GM18517 (cell line): ENCODE measurements at regions not wholly inside any gene's neighbourhood (a gene's known extent, or its start where the extent isn't known, plus 50 kb on each side); places are given as distances from the start of the nearest gene placed in this dataset.
"Not testable (repeated sequence)": the region's sequence is repeated elsewhere in the genome, so short reads cannot be mapped to it uniquely, and the experiment has no call there.

Source experiments
- ATAC-seq: cut with Tn5 transposase; IDR thresholded peaks from one replicate; pipeline ENCODE4 v1.9.1; 2021; ENCODE audit warnings: mild to moderate bottlenecking, moderate library complexity; ENCODE audit not compliant: unreplicated experiment

GRCh38 chr14:37650356-37651037 lies 55.1 kb downstream of the TTC6 start:
- no peak for ATAC-seq

DNA sequence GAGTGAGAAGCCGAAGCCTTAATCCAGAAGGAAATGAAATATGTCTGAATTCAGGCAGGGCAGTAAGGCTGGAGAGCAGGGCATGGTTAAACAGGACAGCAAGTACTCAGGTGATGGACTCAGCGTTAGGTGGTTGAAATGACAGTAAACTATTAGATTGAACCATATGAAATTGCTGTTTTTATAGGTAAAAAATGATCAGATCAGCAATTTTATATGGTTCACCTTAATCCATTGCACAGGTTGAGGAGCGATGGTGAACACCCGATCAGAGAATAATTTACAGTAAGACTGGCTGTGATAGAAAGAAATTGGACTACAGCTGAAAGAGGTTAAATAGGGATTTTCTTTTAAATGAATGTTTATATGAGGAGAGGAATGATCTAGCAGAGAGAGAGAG lies 56.6 kb downstream of the TTC6 start:
- no peak for ATAC-seq

DNA sequence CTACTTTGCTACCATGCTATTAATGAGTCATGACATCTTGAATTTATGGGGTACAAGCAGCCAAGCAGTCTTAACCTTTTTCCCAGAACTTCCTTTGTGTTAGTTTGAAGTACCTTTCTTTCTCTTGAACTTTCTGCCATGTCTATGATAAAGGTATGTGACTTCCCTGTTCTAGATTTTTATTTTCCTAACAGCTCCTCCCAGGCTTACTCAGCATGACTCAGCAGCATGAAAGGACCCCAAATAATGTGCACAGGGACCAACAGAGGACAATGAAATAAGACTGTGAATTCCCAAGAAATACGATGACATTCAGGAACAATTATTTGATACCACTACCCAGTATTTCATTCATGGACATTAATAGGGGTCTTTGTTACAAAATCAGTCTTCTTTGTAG lies 60.0 kb downstream of the TTC6 start:
- ATAC-seq = no peak

GRCh38 chr14:37658156-37658555 lies 62.7 kb downstream of the TTC6 start:
- ATAC-seq = no peak

DNA sequence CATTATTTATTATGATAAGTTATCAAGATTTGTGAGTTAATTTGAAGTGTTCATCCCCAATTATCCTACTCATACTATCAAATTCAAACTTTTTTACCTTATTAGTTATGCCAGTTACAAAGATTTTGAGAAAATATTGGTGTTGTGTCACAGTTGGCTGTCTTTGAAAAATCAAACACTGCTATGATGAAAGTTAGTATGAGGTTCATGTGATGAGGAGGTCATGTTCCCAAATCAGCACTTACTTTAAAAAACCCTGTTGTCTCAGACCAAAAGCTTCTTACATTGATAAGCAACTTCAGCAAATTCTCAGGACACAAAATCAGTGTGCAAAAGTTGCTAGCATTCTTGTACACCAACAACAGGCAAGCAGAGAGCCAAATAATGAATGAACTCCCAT lies 68.1 kb downstream of the TTC6 start:
- ATAC-seq = no peak

DNA sequence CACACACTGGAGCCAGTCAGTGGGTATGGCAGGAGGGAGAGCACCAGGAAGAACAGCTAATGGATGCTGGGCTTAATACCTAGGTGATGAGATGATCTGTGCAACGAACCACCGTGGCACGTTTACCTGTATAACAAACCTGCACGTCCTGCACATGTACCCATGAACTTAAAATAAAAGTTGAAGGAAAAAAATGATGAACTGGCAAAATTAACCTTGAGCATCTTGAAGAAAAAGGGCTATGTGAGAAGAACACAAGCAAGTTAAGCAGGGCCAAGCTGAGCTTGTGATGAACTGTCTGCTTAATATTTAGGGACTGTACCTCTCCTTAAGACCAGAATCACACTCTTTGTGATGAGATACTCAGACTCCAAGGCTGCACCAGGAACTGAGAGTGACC lies 70.0 kb downstream of the TTC6 start:
- ATAC-seq = no peak

GRCh38 chr14:37665951-37666350 lies 70.5 kb downstream of the TTC6 start:
- ATAC-seq = no peak

- no peak for ATAC-seq
These were observed 73.2 kb downstream of the TTC6 start for GRCh38 chr14:37668646-37669045.

DNA sequence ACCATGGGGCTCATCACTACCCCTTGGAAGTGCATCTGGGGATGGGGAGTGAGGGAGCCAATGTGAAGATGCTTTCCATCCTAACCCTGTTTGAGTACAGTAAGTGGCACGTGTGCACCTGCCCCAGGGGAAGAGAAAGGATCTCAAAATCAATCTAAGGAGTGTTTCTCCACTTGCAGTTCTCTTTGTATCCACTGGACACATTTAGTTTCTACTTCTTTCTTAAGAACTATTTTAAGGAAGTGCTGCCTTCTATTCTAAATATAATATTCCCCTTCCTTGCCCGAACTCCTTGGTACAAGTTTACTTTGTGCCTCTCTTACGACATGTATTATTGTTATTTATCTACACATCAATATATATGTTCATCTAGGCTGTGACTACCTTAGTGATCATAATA lies 73.8 kb downstream of the TTC6 start:
- no peak for ATAC-seq

DNA sequence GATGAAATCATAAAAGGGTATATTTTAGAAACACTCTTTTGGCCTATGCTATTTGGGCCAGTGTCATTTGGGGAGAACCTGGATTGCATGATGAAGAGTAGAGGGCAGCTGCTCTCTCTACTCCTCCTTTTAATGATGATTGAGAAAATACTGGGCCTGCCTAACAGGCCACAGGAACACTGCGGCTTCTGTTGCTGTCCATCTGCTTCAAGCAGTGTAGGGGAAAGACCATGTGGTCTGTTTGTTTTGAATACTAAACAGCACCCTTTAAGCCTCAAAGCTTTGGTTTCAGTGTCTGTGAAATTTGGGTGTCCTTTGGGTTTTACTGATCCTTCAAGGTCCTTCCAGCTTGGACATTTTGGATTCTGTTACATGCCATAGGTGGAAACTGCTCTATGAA lies 78.0 kb downstream of the TTC6 start:
- no peak for ATAC-seq

DNA sequence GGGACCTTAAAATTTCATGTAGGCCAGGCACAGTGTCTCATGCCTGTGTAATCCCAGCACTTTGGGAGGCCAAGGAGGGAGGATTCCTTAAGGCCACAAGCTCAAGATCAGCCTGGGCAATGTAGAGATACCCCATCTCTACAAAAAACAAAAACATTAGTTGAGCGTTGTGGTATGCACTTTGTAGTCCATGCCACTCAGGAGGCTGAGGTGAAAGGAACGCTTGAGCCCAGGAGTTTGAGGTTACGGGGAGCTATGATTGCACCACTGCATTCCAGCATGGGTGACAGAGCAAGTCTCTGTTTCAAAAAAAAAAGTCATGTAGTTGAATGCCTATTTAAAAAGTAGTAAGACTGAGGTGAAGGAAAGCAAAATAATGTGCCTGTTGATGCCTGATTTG lies 83.5 kb downstream of the TTC6 start:
- ATAC-seq = no peak

- ATAC-seq = no peak
These were observed 86.1 kb downstream of the TTC6 start for GRCh38 chr14:37681486-37681885.

DNA sequence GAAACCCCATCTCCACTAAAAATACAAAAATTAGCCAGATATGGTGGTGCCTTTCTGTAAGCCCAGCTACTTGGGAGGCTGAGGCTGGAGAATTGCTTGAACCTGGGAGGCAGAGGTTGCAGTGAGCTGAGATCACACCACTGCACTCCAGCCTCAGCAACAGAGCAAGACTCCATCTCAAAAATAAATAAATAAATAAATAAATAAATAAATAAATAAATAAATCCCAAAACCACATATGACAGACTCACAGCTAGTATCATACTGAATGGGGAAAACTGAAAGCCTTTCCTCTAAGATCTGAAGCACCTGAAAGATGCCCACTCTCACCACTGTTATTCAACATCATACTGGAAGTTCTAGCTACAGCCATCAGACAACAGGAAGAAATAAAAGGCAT lies 97.3 kb downstream of the TTC6 start:
- not testable (repeated sequence) for ATAC-seq

DNA sequence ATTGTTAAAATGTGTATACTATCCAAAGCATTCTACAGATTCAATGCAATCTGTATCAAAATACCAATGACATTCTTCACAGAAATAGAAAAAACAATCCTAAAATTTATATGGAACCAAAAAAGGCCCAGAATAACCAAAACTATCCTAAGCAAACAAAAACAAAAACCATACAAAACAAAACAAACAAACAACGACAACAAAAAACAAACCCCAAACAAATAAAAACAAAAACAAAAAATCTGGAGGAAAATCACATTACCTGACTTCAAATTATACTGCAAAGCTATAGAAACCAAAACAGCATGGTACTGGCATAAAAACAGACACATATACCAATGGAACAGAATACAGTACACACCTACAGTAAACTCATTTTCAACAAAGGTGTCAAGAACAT lies 98.0 kb downstream of the TTC6 start:
- not testable (repeated sequence) for ATAC-seq

DNA sequence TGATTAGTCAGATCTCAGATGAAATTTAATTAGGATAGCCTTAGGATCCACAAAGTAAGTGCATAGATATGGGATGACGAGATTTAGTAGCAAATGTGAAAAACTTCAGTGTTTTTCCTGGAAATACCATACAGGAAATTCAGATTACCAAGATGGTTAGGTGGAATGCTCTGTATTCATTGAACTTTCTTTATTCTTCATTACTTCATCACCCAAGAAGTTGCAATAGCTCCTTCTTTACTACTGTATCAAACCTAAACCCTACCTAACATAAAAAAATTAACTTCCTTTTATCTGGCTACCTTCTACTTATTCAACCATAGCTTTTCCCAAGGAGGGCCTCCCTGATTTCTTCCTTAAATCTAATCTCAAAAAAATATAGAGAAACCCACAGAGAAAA lies 100.4 kb downstream of the TTC6 start:
- ATAC-seq = no peak

GRCh38 chr14:37697489-37698121 lies 102.2 kb downstream of the TTC6 start:
- ATAC-seq = no peak

GRCh38 chr14:37698840-37699777 lies 103.7 kb downstream of the TTC6 start:
- no peak for ATAC-seq

DNA sequence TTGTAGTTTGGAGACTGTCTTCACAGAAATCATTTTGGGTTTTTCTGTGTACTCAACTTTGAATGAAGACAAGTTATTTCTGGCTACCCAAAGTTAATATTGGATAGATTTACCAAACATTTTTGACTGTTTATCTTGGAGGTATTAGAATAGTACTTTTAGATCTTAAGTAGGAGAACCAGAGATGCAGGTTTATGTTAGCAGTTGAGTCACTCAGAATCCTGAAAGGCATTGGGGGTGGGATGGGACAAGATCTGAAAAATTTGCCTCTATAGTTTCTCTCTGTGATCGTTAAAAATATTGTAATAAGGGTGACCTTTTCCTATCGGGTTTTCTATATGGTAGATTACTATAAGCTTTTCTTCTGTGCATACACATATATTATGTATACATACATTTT lies 112.3 kb downstream of the TTC6 start:
- ATAC-seq = no peak

DNA sequence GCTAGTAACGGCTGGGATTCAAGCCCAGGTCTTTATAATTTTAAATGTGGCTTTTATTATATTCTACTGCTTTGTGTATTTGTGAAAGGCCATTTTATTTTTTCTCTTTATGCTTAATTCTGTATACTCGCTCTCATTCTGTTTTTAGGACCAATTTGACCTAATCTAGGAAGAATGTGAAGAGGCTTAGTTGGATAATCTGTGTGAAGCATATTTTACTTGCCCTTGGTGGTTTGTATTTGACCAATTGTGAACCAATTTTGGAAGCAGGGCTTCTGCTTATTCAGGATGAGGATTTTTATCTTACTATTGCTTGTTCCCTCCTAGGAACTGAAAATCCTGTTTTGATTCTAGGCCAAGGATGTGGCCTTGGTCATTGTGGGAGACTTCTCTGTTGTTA lies 113.1 kb downstream of the TTC6 start:
- ATAC-seq = no peak

DNA sequence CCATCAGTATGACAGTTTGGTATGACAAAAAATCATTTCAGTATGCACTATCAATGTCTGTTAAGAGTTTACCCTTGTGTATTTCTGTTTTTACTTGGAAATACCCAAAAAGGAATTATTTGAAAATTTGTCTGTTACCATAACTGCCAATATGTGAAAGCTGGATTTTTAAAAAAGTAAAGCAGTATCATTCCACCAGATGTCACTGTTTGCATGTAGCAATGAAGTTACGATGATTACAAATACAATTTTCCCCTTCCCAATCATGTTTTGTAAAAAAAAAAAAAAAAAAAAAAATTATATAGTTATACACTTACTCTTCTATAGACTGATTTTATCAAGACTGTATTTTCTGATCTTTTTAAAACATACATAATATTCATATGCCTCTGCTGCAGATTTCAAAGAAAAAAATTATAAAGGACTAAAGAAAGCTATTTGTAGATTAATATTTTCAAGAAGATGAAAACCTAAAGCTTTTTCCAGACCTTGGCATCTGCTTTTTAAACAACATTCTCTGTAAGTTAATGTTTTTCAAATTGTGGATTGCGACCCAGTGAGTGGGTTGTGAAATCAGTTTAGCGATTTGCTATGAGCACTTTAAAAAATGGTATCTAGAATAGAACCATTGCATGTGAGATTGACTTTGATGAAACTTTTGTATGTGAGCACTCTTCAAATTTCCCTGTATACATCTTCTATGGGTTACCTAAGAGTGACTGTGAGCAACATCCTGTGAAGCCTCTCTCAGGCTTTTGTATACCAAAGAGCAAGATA lies 114.2 kb downstream of the TTC6 start:
- ATAC-seq = no peak

GRCh38 chr14:37711356-37711830 lies 116.0 kb downstream of the TTC6 start:
- ATAC-seq = no peak
